PFSK-1 (cell line): ENCODE measurements at regions not wholly inside any gene's neighbourhood (a gene's known extent, or its start where the extent isn't known, plus 50 kb on each side); places are given as distances from the start of the nearest gene placed in this dataset.

Experiments used
- FOXP2 ChIP-seq: optimal IDR thresholded peaks from 2 replicates; pipeline ENCODE3; 2011; ENCODE audit warnings: borderline replicate concordance, control low read depth, inconsistent platforms; ENCODE audit not compliant: insufficient read depth; ENCODE audit errors: extremely low read length, extremely low read depth
- POLR2AphosphoS5 ChIP-seq: IDR thresholded peaks from 2 replicates; pipeline ENCODE4 v1.6.1; 2012; ENCODE audit warnings: low read depth, mild to moderate bottlenecking, control low read depth, low read length, moderate library complexity
- REST ChIP-seq, 2 experiments: IDR thresholded peaks; 2 replicates each; pipeline versions ENCODE4 v1.6.1 to v1.8.0; 2011 to 2012; ENCODE audit warnings: low read depth in 2 of 2, low read length in 2 of 2, control low read depth in 1 of 2, inconsistent platforms in 1 of 2, mild to moderate bottlenecking in 1 of 2, moderate library complexity in 1 of 2; ENCODE audit not compliant: insufficient read depth in 1 of 2
- SIN3A ChIP-seq: IDR thresholded peaks from 2 replicates; pipeline ENCODE4 v1.6.1; 2012; ENCODE audit warnings: mild to moderate bottlenecking, low read length, moderate library complexity, borderline replicate concordance; ENCODE audit not compliant: insufficient read depth
- TAF1 ChIP-seq: IDR thresholded peaks from 2 replicates; pipeline ENCODE4 v1.6.1; 2012; ENCODE audit warnings: low read length, control low read depth, borderline replicate concordance; ENCODE audit not compliant: insufficient read depth

GRCh38 chr12:66900616-66901015 lies 221.7 kb upstream of the GRIP1 start:
- TF ChIP-seq TAF1 = no peak
- no peak for TF ChIP-seq POLR2AphosphoS5
- TF ChIP-seq REST (IDR thresholded peaks at IDR 0.05; ENCODE audit: insufficient read depth in 1 of 2, low read depth in 2 of 2, low read length in 2 of 2) = no peak
- no peak for TF ChIP-seq SIN3A
- TF ChIP-seq FOXP2 = no peak

GRCh38 chr12:66901138-66901932 lies 222.5 kb upstream of the GRIP1 start:
- TF ChIP-seq POLR2AphosphoS5 = no peak
- TF ChIP-seq TAF1 = no peak
- no peak for TF ChIP-seq REST (IDR thresholded peaks at IDR 0.05; ENCODE audit: insufficient read depth in 1 of 2, low read depth in 2 of 2, low read length in 2 of 2)
- no peak for TF ChIP-seq SIN3A
- no peak for TF ChIP-seq FOXP2

GRCh38 chr12:66902020-66902419 lies 223.1 kb upstream of the GRIP1 start:
- no peak for TF ChIP-seq FOXP2
- no peak for TF ChIP-seq POLR2AphosphoS5
- TF ChIP-seq SIN3A = no peak
- no peak for TF ChIP-seq REST (IDR thresholded peaks at IDR 0.05; ENCODE audit: insufficient read depth in 1 of 2, low read depth in 2 of 2, low read length in 2 of 2)
- TF ChIP-seq TAF1 = no peak

GRCh38 chr12:66903782-66904396 lies 225.0 kb upstream of the GRIP1 start:
- TF ChIP-seq TAF1 = no peak
- no peak for TF ChIP-seq SIN3A
- no peak for TF ChIP-seq FOXP2
- no peak for TF ChIP-seq POLR2AphosphoS5
- TF ChIP-seq REST (IDR thresholded peaks at IDR 0.05; ENCODE audit: insufficient read depth in 1 of 2, low read depth in 2 of 2, low read length in 2 of 2) = no peak
